H1 (cell line): ENCODE measurements at regions not wholly inside any gene's neighbourhood (a gene's known extent, or its start where the extent isn't known, plus 50 kb on each side); places are given as distances from the start of the nearest gene placed in this dataset.

ENCODE experiments used
- CTCF ChIA-PET: fragments of 300-600 bp; sonication (Branson Sonifier 250); formaldehyde crosslinking; loops from one replicate; lab custom pipeline; 2021; ENCODE audit not compliant: partially characterized antibody; lab: Charles Lee
- POLR2A ChIA-PET: fragments of 300-600 bp; sonication (Branson Sonifier 250); formaldehyde crosslinking; loops from one replicate; lab custom pipeline; 2021; ENCODE audit warnings: inconsistent platforms; ENCODE audit not compliant: partially characterized antibody; lab: Charles Lee
- DNase-seq, 2 experiments: peaks; one replicate each; pipeline versions ENCODE4 v3.0.0 to v3.0.0-alpha.2; 2010 to 2022; ENCODE audit warnings: low spot score in 2 of 2, low read depth in 1 of 2, mixed read lengths in 1 of 2
- FAIRE-seq: peaks from 2 replicates; lab custom pipeline; 2011; peaks lifted over from hg19 to GRCh38; lab: Jason Lieb, UNC
- H2AFZ ChIP-seq: 2 replicates; pipeline ENCODE4 v1.8.1; 2012; ENCODE audit warnings: low read length, inconsistent platforms
- H2AK5ac ChIP-seq: 2 replicates; pipeline ENCODE4 v1.6.1; 2013; ENCODE audit warnings: low read depth, low read length
- H2BK120ac ChIP-seq: replicated peaks from 2 replicates; pipeline ENCODE3; 2013; ENCODE audit warnings: low read depth, low read length, inconsistent platforms
- H2BK12ac ChIP-seq: 2 replicates; pipeline ENCODE4 v1.6.1; 2013; ENCODE audit warnings: low read depth, low read length
- H2BK15ac ChIP-seq: 2 replicates; pipeline ENCODE4 v1.6.1; 2013; ENCODE audit warnings: low read length
- H2BK20ac ChIP-seq: 2 replicates; pipeline ENCODE4 v1.6.1; 2013; ENCODE audit warnings: low read length
- H2BK5ac ChIP-seq: 2 replicates; pipeline ENCODE4 v1.6.1; 2013; ENCODE audit warnings: low read depth, low read length
- H3K14ac ChIP-seq: 2 replicates; pipeline ENCODE4 v1.6.1; 2013; ENCODE audit warnings: inconsistent platforms; ENCODE audit not compliant: insufficient read length
- H3K18ac ChIP-seq: 2 replicates; pipeline ENCODE4 v1.6.1; 2013; ENCODE audit warnings: low read length; ENCODE audit errors: extremely low read depth
- H3K23ac ChIP-seq: 2 replicates; pipeline ENCODE4 v1.6.1; 2013; ENCODE audit warnings: inconsistent platforms; ENCODE audit not compliant: insufficient read length
- H3K23me2 ChIP-seq: 2 replicates; pipeline ENCODE4 v1.6.1; 2013; ENCODE audit warnings: low read depth, low read length
- H3K27ac ChIP-seq: 2 replicates; pipeline ENCODE4 v1.6.1; 2011; ENCODE audit warnings: low read depth, low read length, inconsistent platforms
- H3K27me3 ChIP-seq, 4 experiments: replicated peaks in 1 of 4; 1 replicate in 1 of 4; 2 replicates in 3 of 4; pipeline versions ENCODE4 v1.6.1 to v1.8.1; 2011 to 2013; ENCODE audit warnings: low read length in 3 of 4, mild to moderate bottlenecking in 3 of 4, inconsistent platforms in 2 of 4, mixed read lengths in 2 of 4, moderate library complexity in 1 of 4; ENCODE audit not compliant: control insufficient read depth in 3 of 4, insufficient read depth in 3 of 4; ENCODE audit errors: extremely low read depth in 1 of 4
- H3K36me3 ChIP-seq, 4 experiments: 2 replicates each; pipeline versions ENCODE4 v1.6.1 to v1.8.1; 2011 to 2013; ENCODE audit warnings: mild to moderate bottlenecking in 4 of 4, low read length in 3 of 4, moderate library complexity in 2 of 4, control low read depth in 1 of 4, inconsistent platforms in 1 of 4; ENCODE audit not compliant: insufficient read depth in 4 of 4, control insufficient read depth in 2 of 4
- H3K4ac ChIP-seq: replicated peaks from 2 replicates; pipeline ENCODE3; 2013; ENCODE audit warnings: low read length, low read depth, mixed read lengths, inconsistent platforms; ENCODE audit not compliant: insufficient read length
- H3K4me1 ChIP-seq, 4 experiments: replicated peaks in 1 of 4; 1 replicate in 1 of 4; 2 replicates in 3 of 4; pipeline versions ENCODE4 v1.6.1 to v1.8.1; 2011 to 2013; ENCODE audit warnings: low read length in 3 of 4, inconsistent platforms in 2 of 4, mixed read lengths in 1 of 4; ENCODE audit not compliant: insufficient read depth in 4 of 4, control insufficient read depth in 3 of 4
- H3K4me2 ChIP-seq, 2 experiments: 2 replicates each; pipeline versions ENCODE4 v1.6.1 to v1.8.1; 2011 to 2013; ENCODE audit warnings: low read depth in 2 of 2, low read length in 2 of 2, control low read depth in 1 of 2, inconsistent platforms in 1 of 2, mild to moderate bottlenecking in 1 of 2; ENCODE audit not compliant: insufficient read depth in 1 of 2
- H3K4me3 ChIP-seq, 4 experiments: fragments of 200-600, 300-600 bp in 1 of 4; sonication (generic), shearing (Covaris generic), sonication (Bioruptor Twin) in 1 of 4; 2 replicates each; pipeline versions ENCODE4 v1.5.1 to v1.8.1; 2011 to 2016; ENCODE audit warnings: low read length in 4 of 4, low read depth in 3 of 4, control low read depth in 2 of 4, inconsistent platforms in 2 of 4, mild to moderate bottlenecking in 2 of 4, mixed read lengths in 1 of 4, moderate library complexity in 1 of 4; ENCODE audit not compliant: insufficient read depth in 2 of 4; ENCODE audit errors: extremely low read depth in 1 of 4
- H3K56ac ChIP-seq: replicated peaks from 2 replicates; pipeline ENCODE3; 2013; ENCODE audit warnings: low read depth, mild to moderate bottlenecking, mixed read lengths, low read length, inconsistent platforms; ENCODE audit not compliant: insufficient read length
- H3K79me1 ChIP-seq: 2 replicates; pipeline ENCODE4 v1.6.1; 2013; ENCODE audit warnings: low read depth, low read length, control low read depth
- H3K79me2 ChIP-seq, 2 experiments: 2 replicates each; pipeline versions ENCODE4 v1.6.1 to v1.8.1; 2012 to 2013; ENCODE audit warnings: low read length in 2 of 2, mild to moderate bottlenecking in 2 of 2, inconsistent platforms in 1 of 2; ENCODE audit not compliant: insufficient read depth in 2 of 2, control insufficient read depth in 1 of 2
- H3K9ac ChIP-seq, 4 experiments: replicated peaks in 1 of 4; 1 replicate in 1 of 4; 2 replicates in 3 of 4; pipeline versions ENCODE4 v1.6.1 to v1.8.1; 2011 to 2013; ENCODE audit warnings: low read depth in 3 of 4, low read length in 3 of 4, control low read depth in 2 of 4, mild to moderate bottlenecking in 2 of 4, moderate library complexity in 2 of 4, inconsistent platforms in 1 of 4; ENCODE audit errors: extremely low read depth in 1 of 4
- H3K9me3 ChIP-seq, 2 experiments: 2 replicates each; pipeline versions ENCODE4 v1.6.1 to v1.8.1; 2012 to 2013; ENCODE audit warnings: mild to moderate bottlenecking in 2 of 2, moderate library complexity in 2 of 2, control low read depth in 1 of 2, inconsistent platforms in 1 of 2, low read depth in 1 of 2, low read length in 1 of 2, mixed read lengths in 1 of 2; ENCODE audit not compliant: insufficient read depth in 2 of 2
- H4K20me1 ChIP-seq, 2 experiments: replicated peaks in 1 of 2; 2 replicates each; pipeline versions ENCODE3 to v1.8.1; 2011 to 2013; ENCODE audit warnings: inconsistent platforms in 2 of 2, low read length in 2 of 2, mild to moderate bottlenecking in 1 of 2; ENCODE audit not compliant: insufficient read depth in 2 of 2, control insufficient read depth in 1 of 2
- H4K5ac ChIP-seq: 2 replicates; pipeline ENCODE4 v1.6.1; 2013; ENCODE audit warnings: low read length, low read depth, mixed read lengths, inconsistent platforms; ENCODE audit not compliant: insufficient read length
- H4K8ac ChIP-seq: 2 replicates; pipeline ENCODE4 v1.8.0; 2013; ENCODE audit warnings: mild to moderate bottlenecking, moderate library complexity, low read length, inconsistent platforms; ENCODE audit not compliant: insufficient read depth; ENCODE audit errors: extremely low read depth
- H4K91ac ChIP-seq: replicated peaks from 2 replicates; pipeline ENCODE3; 2013; ENCODE audit warnings: low read length, mixed read lengths, inconsistent platforms; ENCODE audit not compliant: insufficient read length
- ASH2L ChIP-seq: fragments of 200-600, 300-600 bp; sonication (generic); IDR thresholded peaks from one replicate; pipeline ENCODE4 v1.7.1; 2017; ENCODE audit warnings: low read length
- CBX8 ChIP-seq: fragments of 300-800, 300-1000 bp; sonication (generic); IDR thresholded peaks from 2 replicates; pipeline ENCODE4 v1.7.1; 2016; ENCODE audit warnings: low read depth, low read length, borderline replicate concordance
- CTCF ChIP-seq, 3 experiments: IDR thresholded peaks; 1 replicate in 2 of 3; 2 replicates in 1 of 3; pipeline versions ENCODE4 v1.5.1 to v1.6.1; 2011; ENCODE audit warnings: low read length in 3 of 3, mild to moderate bottlenecking in 3 of 3, inconsistent platforms in 2 of 3, low read depth in 1 of 3, moderate library complexity in 1 of 3; ENCODE audit not compliant: insufficient read depth in 1 of 3; ENCODE audit errors: control extremely low read depth in 1 of 3
- EP300 ChIP-seq, 2 experiments: IDR thresholded peaks; 1 replicate in 1 of 2; 2 replicates in 1 of 2; pipeline ENCODE4 v1.6.1; 2011 to 2012; ENCODE audit warnings: low read depth in 2 of 2, low read length in 2 of 2, mild to moderate bottlenecking in 2 of 2, borderline replicate concordance in 1 of 2, inconsistent platforms in 1 of 2, moderate library complexity in 1 of 2
- JUN ChIP-seq: IDR thresholded peaks from 2 replicates; pipeline ENCODE4 v1.6.1; 2011; ENCODE audit warnings: low read depth, mild to moderate bottlenecking, improper control_type of control experiment, low read length
- KDM5A ChIP-seq: fragments of 200-600 bp; IDR thresholded peaks from 2 replicates; pipeline ENCODE4 v1.7.1; 2012; ENCODE audit warnings: mild to moderate bottlenecking, low read length, inconsistent platforms, mixed read lengths
- SRF ChIP-seq: IDR thresholded peaks from 2 replicates; pipeline ENCODE4 v1.6.1; 2011; ENCODE audit warnings: mild to moderate bottlenecking, low read depth, low read length, moderate library complexity

DNA sequence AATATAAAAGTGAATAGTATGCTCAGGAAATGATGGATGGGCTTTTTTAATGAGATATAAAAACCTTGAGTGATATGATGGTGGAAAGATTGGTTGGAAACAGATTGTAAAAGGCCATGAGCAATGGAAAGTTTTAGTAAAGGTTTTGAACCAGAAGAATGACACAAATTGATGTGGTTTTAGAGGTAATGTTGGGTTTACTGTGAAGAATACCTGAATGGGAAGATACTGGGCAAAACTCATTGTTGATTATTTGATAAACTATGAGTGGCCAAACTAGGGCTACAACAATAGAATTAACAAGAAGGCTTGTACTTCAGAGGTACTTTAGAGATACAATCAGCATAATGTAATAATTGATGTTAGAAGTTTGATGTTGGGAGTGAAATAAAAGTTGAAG is 108.5 kb downstream of the PTGS2 start:
- Histone ChIP-seq H3K23ac (no peak overlapping the region), H3K9me3 (no peaks in the 10 kb centered on the region), H3K4me3 (no peak overlapping the region), H3K36me3 (no peaks in the 10 kb centered on the region), H3K14ac (no peak overlapping the region), H2BK20ac (no peak overlapping the region), H2AFZ (no peak overlapping the region), H4K91ac (no peak overlapping the region), H4K8ac (no peak overlapping the region), H2AK5ac (no peak overlapping the region), H3K79me2 (no peaks in the 10 kb centered on the region), H2BK5ac (no peak overlapping the region), H2BK15ac (no peak overlapping the region), H3K56ac (no peak overlapping the region), H3K9ac (no peak overlapping the region), H3K4ac (no peak overlapping the region), H4K5ac (no peak overlapping the region), H3K79me1 (no peaks in the 10 kb centered on the region), H3K27ac (no peak overlapping the region), H3K27me3 (no peaks in the 10 kb centered on the region), H3K4me2 (no peak overlapping the region), H2BK12ac (no peak overlapping the region), H2BK120ac (no peak overlapping the region), H3K4me1 (no peaks in the 10 kb centered on the region), H4K20me1 (no peaks in the 10 kb centered on the region), H3K23me2 (no peaks in the 10 kb centered on the region), H3K18ac (no peak overlapping the region)
- TF ChIP-seq CBX8 (no peak), EP300 (IDR thresholded peaks at IDR 0.05; ENCODE audit: borderline replicate concordance in 1 of 2, low read depth in 2 of 2, low read length in 2 of 2) (no peak), KDM5A (no peak), JUN (no peak), CTCF (IDR thresholded peaks at IDR 0.05; ENCODE audit: control extremely low read depth in 1 of 3, insufficient read depth in 1 of 3, low read depth in 1 of 3, low read length in 3 of 3) (no peak), ASH2L (no peak), SRF (no peak)
- CTCF ChIA-PET, result no interaction called here
- FAIRE-seq (no peak), DNase-seq (no peak)
- POLR2A ChIA-PET, result no interaction called here
